Smooth muscle cell (in vitro differentiated cells): ENCODE measurements at regions not wholly inside any gene's neighbourhood (a gene's known extent, or its start where the extent isn't known, plus 50 kb on each side); places are given as distances from the start of the nearest gene placed in this dataset.
"Not testable (repeated sequence)": the region's sequence is repeated elsewhere in the genome, so short reads cannot be mapped to it uniquely, and the experiment has no call there.

Source experiments
- DNase-seq: peaks from one replicate; lab custom pipeline; 2025; ENCODE audit not compliant: unreplicated experiment; lab: John Stamatoyannopoulos, UW
- H2AFZ ChIP-seq: fragments of 200-600 bp; sonication (generic); 2 replicates; pipeline ENCODE4 v1.6.0; 2016; ENCODE audit warnings: antibody characterized with exemption, low read depth, mild to moderate bottlenecking
- H3F3A ChIP-seq: fragments of 200-600 bp; sonication (generic); 2 replicates; pipeline ENCODE4 v1.6.0; 2017; ENCODE audit warnings: antibody characterized with exemption, low read depth
- H3K27ac ChIP-seq: fragments of 200-600 bp; sonication (generic); 2 replicates; pipeline ENCODE4 v1.5.1; 2016; ENCODE audit warnings: low read depth, mild to moderate bottlenecking
- H3K27me3 ChIP-seq: fragments of 200-600 bp; sonication (generic); 2 replicates; pipeline ENCODE4 v1.6.1; 2016; ENCODE audit warnings: low read depth, mild to moderate bottlenecking
- H3K36me3 ChIP-seq: fragments of 200-600 bp; sonication (generic); 2 replicates; pipeline ENCODE4 v1.5.1; 2016; ENCODE audit warnings: low read depth
- H3K4me1 ChIP-seq: fragments of 200-600 bp; sonication (generic); 2 replicates; pipeline ENCODE4 v1.5.1; 2016; ENCODE audit warnings: low read depth
- H3K4me2 ChIP-seq: fragments of 200-600 bp; sonication (generic); 2 replicates; pipeline ENCODE4 v1.6.0; 2016; ENCODE audit warnings: mild to moderate bottlenecking
- H3K4me3 ChIP-seq: fragments of 200-600 bp; sonication (generic); 2 replicates; pipeline ENCODE4 v1.5.1; 2016; ENCODE audit warnings: mild to moderate bottlenecking
- H3K79me2 ChIP-seq: fragments of 200-600 bp; sonication (generic); 2 replicates; pipeline ENCODE4 v1.6.0; 2016; ENCODE audit warnings: low read depth, mild to moderate bottlenecking
- H3K9ac ChIP-seq: fragments of 200-600 bp; sonication (generic); 2 replicates; pipeline ENCODE4 v1.6.0; 2016; ENCODE audit warnings: low read depth
- H3K9me3 ChIP-seq: fragments of 200-600 bp; sonication (generic); replicated peaks from 2 replicates; pipeline ENCODE4 v1.5.1; 2016; ENCODE audit warnings: low read depth
- H4K20me1 ChIP-seq: fragments of 200-600 bp; sonication (generic); 2 replicates; pipeline ENCODE4 v1.6.0; 2016; ENCODE audit warnings: low read depth
- WGBS: methylation state at CpG from one replicate; pipeline ENCODE4 v1.1.7; 2016; ENCODE audit warnings: low lambda C conversion rate; 5-methylcytosine and 5-hydroxymethylcytosine counted together
- TF ChIP-seq, protein P1 (sequence below): fragments of 200-600 bp; sonication (generic); IDR thresholded peaks from 2 replicates; pipeline ENCODE4 v1.5.1; 2017; ENCODE audit warnings: borderline replicate concordance, mild to moderate bottlenecking, antibody characterized with exemption; ENCODE audit not compliant: insufficient read depth, poor library complexity, severe bottlenecking

DNA sequence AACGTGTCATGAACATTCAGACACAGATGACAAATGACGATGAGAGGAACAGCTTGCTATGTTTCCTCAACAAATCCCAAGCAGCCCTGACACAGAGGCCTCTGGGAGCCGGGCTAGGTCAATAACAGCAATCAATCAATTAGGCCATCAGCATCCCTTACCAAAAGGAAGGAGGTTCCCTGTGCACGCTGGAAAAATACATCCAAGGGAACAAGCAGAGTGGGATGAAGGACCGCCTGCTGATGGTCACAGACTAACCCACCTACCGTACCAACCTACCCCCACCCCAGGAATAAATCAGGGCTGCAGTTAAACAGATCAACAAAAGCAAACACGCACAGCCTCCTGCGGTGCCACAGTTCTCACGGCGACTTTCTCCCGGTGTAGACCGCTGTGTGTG, 265.1 kb upstream of the SFSWAP start:
- Histone ChIP-seq H3K4me3 (no peak overlapping the region), H3K79me2 (no peaks in the 10 kb centered on the region)
- no peak for DNase-seq

DNA sequence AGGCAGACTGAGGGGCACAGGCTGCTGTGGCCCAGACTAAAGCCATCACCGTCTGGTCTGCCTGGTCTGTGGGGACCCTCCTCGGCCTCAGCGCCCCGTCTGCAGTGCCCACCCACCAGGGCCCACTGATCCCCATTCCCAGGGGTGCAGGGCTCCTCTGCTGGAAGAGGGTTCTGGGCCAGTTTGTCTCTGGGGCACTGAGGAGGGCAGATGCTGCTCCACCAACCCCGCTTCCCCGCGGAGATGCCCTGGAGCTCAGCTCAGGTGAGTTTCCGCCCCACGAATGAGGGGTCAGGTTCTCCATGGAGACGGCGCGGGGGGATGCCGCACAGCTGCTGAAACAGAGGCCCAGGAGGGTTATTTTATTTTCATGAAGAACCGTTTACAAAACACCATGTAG, 263.3 kb upstream of the SFSWAP start:
- H3K79me2 ChIP-seq, H3K4me2 ChIP-seq, H3K27me3 ChIP-seq, H3K9me3 ChIP-seq, H2AFZ ChIP-seq, DNase-seq, H3F3A ChIP-seq, H3K9ac ChIP-seq, H3K36me3 ChIP-seq, H3K4me3 ChIP-seq, H3K27ac ChIP-seq, H3K4me1 ChIP-seq, H4K20me1 ChIP-seq: not testable (repeated sequence)
- 93% methylated on average over 14 of the region's 14 CpGs for WGBS

More for the DNA sequence above, 265.1 kb upstream of the SFSWAP start:
- no peaks in the 10 kb centered on the region for H3F3A ChIP-seq
- TF ChIP-seq, protein P1, sequence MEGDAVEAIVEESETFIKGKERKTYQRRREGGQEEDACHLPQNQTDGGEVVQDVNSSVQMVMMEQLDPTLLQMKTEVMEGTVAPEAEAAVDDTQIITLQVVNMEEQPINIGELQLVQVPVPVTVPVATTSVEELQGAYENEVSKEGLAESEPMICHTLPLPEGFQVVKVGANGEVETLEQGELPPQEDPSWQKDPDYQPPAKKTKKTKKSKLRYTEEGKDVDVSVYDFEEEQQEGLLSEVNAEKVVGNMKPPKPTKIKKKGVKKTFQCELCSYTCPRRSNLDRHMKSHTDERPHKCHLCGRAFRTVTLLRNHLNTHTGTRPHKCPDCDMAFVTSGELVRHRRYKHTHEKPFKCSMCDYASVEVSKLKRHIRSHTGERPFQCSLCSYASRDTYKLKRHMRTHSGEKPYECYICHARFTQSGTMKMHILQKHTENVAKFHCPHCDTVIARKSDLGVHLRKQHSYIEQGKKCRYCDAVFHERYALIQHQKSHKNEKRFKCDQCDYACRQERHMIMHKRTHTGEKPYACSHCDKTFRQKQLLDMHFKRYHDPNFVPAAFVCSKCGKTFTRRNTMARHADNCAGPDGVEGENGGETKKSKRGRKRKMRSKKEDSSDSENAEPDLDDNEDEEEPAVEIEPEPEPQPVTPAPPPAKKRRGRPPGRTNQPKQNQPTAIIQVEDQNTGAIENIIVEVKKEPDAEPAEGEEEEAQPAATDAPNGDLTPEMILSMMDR, result no peak
- no peaks in the 10 kb centered on the region for H3K4me1 ChIP-seq
- H4K20me1 ChIP-seq, result no peaks in the 10 kb centered on the region
- H3K9me3 ChIP-seq, result no peaks in the 10 kb centered on the region
- no peaks in the 10 kb centered on the region for H3K36me3 ChIP-seq
- 89% methylated on average over 12 of the region's 12 CpGs for WGBS
- H3K27me3 ChIP-seq, result no peaks in the 10 kb centered on the region
- no peak overlapping the region for H3K27ac ChIP-seq
- no peak overlapping the region for H3K9ac ChIP-seq
- H2AFZ ChIP-seq, result no peak overlapping the region
- no peak overlapping the region for H3K4me2 ChIP-seq

DNA sequence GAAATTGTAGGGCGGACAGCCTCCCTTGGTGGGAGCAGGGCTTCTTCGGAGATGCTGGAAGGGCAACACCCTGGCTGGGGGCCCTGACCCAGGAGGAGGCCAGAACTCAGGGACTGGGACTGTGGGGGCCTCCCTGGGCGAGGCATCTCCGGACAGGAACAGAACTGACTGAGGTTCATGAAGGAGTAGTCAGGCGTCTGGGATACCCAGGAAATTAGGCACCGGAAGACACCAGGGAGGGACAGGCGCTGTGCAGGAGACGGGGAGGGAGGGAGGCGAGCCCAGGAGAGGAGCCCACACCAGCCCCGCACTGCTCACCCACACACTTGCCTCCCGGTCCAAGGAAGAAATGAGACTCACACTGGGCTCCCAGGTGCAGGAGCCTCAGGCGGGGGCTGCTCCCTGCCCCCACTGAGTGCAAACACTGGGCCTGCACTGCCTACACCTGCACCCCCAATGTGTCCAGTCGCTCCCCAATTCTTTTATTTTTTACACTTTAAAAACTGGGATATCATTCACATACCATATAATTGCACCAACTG, 262.6 kb upstream of the SFSWAP start:
- no peak for DNase-seq
- TF ChIP-seq, protein P1, result no peak
- 88% methylated on average over 13 of the region's 13 CpGs for WGBS

DNA sequence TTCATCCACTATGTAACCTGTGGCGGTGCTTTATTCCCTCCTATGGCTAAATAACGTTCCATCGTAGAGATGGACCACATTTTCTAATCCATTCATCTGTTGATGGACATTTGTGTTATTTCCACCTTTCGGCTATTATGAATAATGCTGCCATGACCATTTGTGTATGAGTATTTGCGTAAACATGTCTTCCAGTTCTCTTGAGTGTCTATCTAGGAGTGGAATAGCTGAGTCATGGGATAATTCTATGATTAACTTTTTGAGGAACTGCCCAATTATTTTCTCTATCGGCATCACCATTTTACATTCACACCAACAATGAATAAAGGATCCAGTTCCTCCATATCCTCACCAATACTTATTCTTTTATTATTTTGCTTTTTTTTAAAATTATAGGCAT, 261.9 kb upstream of the SFSWAP start:
- TF ChIP-seq, protein P1, result no peak
- Histone ChIP-seq H3K4me1 (no peaks in the 10 kb centered on the region), H3K27ac (no peak overlapping the region), H4K20me1 (no peaks in the 10 kb centered on the region), H3K27me3 (no peaks in the 10 kb centered on the region), H2AFZ (no peak overlapping the region), H3K36me3 (no peaks in the 10 kb centered on the region), H3F3A (no peaks in the 10 kb centered on the region), H3K4me2 (no peak overlapping the region), H3K9ac (no peak overlapping the region), H3K4me3 (no peak overlapping the region), H3K9me3 (no peaks in the 10 kb centered on the region), H3K79me2 (no peaks in the 10 kb centered on the region)
- WGBS, result 89% methylated on average over 6 of the region's 6 CpGs
- DNase-seq, result no peak

More for the DNA sequence above, 262.6 kb upstream of the SFSWAP start:
- H3K9ac ChIP-seq, result no peak overlapping the region
- H3F3A ChIP-seq, result no peaks in the 10 kb centered on the region
- H3K4me1 ChIP-seq, result no peaks in the 10 kb centered on the region
- no peaks in the 10 kb centered on the region for H3K79me2 ChIP-seq
- no peaks in the 10 kb centered on the region for H3K9me3 ChIP-seq
- H3K27me3 ChIP-seq, result no peaks in the 10 kb centered on the region
- no peak overlapping the region for H3K4me2 ChIP-seq
- no peak overlapping the region for H3K4me3 ChIP-seq
- H4K20me1 ChIP-seq, result no peaks in the 10 kb centered on the region
- H3K36me3 ChIP-seq, result no peaks in the 10 kb centered on the region
- no peak overlapping the region for H2AFZ ChIP-seq
- H3K27ac ChIP-seq, result no peak overlapping the region
